Astrocyte of the cerebellum (primary cell): ENCODE measurements at regions not wholly inside any gene's neighbourhood (a gene's known extent, or its start where the extent isn't known, plus 50 kb on each side); places are given as distances from the start of the nearest gene placed in this dataset.
A peak's percentile ranks its signal among the peaks of the same experiment; 100 is the strongest.

Source experiments
- DNase-seq: peaks from one replicate; pipeline ENCODE4 v3.0.0-alpha.2; 2011; ENCODE audit warnings: low read depth
- H3K4me3 ChIP-seq: 2 replicates; pipeline ENCODE4 v1.5.1; 2011; ENCODE audit warnings: mild to moderate bottlenecking, low read depth, low read length, moderate library complexity
- CTCF ChIP-seq: IDR thresholded peaks from 2 replicates; pipeline ENCODE4 v1.5.1; 2012; ENCODE audit warnings: low read length, low read depth, moderate library complexity, mild to moderate bottlenecking; ENCODE audit errors: missing control alignments
- in situ Hi-C: cut with HindIII; loops from 2 replicates; pipeline ENCODE4 v1.10.0; 2017; ENCODE audit warnings: low sequenced_read_pairs

- in situ Hi-C loops = no loop called here
- peak overlapping the region; percentile 98 for H3K4me3 ChIP-seq
- no peak for TF ChIP-seq CTCF
- no peak for DNase-seq
Measured at GRCh38 chr22:46083383-46084350, 66.7 kb upstream of the PPARA start.

DNA sequence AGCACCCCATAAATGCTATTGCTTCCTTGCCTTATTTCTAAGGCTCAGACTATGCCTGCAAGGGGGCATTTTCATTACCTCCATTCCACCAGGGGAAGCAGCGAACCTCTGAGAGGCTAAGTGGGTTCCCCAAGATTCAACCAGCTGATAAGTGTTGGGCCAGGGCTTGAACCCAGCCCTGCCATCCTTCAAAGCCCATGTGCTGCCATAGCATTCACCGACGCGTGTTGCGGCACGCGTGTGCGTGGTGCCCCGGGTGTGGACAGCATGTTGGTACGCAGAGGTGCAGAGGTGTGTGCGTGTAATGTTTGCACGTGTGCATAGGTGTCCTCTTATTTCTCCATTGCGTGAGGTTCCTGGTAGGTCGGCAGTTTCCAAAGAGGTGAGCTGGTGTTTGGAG, 66.0 kb upstream of the PPARA start:
- TF ChIP-seq CTCF = no peak
- DNase-seq = no peak
- H3K4me3 ChIP-seq = peak overlapping the region; percentile 98
- in situ Hi-C loops = no loop called here

GRCh38 chr22:46084943-46085827, 65.1 kb upstream of the PPARA start:
- no peak for TF ChIP-seq CTCF
- DNase-seq = peak; percentile 67
- in situ Hi-C loops = no loop called here
- peak overlapping the region; percentile 98 for H3K4me3 ChIP-seq

DNA sequence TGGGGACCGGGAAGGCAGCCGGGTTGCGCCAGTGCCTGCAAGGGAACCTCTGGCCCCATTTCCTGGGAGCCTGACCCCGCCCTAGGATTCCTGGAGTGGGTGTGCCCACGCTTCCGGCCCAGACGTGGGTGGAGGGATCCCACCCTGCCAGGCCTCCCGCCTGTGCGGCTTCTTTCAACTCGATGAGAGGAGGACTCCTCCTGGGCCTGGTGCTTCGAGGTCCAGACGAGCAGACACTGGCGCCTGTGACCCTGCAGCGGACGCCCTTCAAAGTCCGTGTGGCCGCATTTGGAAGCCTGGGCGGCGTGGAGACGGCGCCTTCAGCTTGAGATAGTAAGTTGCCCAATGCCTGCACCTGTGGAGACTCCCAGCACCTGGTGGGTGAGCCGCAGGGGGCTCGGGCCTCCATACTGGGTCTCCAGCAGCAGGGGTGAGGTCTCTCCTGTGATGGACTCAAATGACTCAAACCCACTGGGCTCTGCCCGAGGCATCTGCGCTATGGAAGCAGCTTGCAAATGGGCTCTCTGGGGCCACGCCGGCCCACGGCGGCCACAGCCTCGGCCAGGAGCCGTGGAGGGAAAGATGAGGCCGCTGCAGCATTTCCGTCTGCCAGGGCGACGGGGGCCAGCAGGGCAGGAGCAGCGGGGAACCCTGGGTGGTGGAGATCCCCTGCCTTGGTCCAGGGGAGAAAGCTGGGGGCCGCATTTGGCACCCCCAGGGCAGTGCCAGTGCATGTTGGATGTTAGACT, 64.3 kb upstream of the PPARA start:
- H3K4me3 ChIP-seq = peak overlapping the region; percentile 98
- in situ Hi-C loops = no loop called here
- DNase-seq = no peak
- TF ChIP-seq CTCF = no peak

GRCh38 chr22:46086577-46087335, 63.6 kb upstream of the PPARA start:
- in situ Hi-C loops = no loop called here
- H3K4me3 ChIP-seq = peak overlapping the region; percentile 98
- no peak for DNase-seq
- no peak for TF ChIP-seq CTCF
